HCT116 (cell line): ENCODE measurements at regions not wholly inside any gene's neighbourhood (a gene's known extent, or its start where the extent isn't known, plus 50 kb on each side); places are given as distances from the start of the nearest gene placed in this dataset.

Experiments used
- CEBPB ChIP-seq: IDR thresholded peaks from 2 replicates; pipeline ENCODE4 v1.6.1; 2012; ENCODE audit warnings: low read depth
- CTCF ChIP-seq, 3 experiments: fragments of 200-600 bp in 1 of 3; sonication (generic) in 1 of 3; IDR thresholded peaks in 2 of 3; conservative IDR thresholded peaks in 1 of 3; 2 replicates each; pipeline ENCODE4 v1.5.1; 2012 to 2017; ENCODE audit warnings: low read depth in 2 of 3, low read length in 2 of 3, antibody characterized with exemption in 1 of 3, borderline replicate concordance in 1 of 3, control low read depth in 1 of 3, mild to moderate bottlenecking in 1 of 3, mixed read lengths in 1 of 3, mixed run types in 1 of 3, moderate library complexity in 1 of 3; ENCODE audit not compliant: insufficient read depth in 1 of 3
- EZH2 ChIP-seq: fragments of 200-600 bp; sonication (generic); IDR thresholded peaks from 2 replicates; pipeline ENCODE4 v1.6.1; 2017; ENCODE audit warnings: antibody characterized with exemption, mixed run types
- EZH2phosphoT487 ChIP-seq: fragments of 200-600 bp; IDR thresholded peaks from 2 replicates; pipeline ENCODE4 v1.6.1; 2018; ENCODE audit warnings: antibody characterized with exemption, borderline replicate concordance
- FOSL1 ChIP-seq: IDR thresholded peaks from 2 replicates; pipeline ENCODE4 v1.6.1; 2012; ENCODE audit warnings: low read depth
- MAX ChIP-seq: IDR thresholded peaks from 2 replicates; pipeline ENCODE4 v1.6.1; 2012
- SP1 ChIP-seq: IDR thresholded peaks from 2 replicates; pipeline ENCODE4 v1.6.1; 2012; ENCODE audit warnings: low read depth
- YY1 ChIP-seq: IDR thresholded peaks from 2 replicates; pipeline ENCODE4 v1.6.1; 2011; ENCODE audit warnings: low read length, low read depth, moderate library complexity, mild to moderate bottlenecking; ENCODE audit not compliant: insufficient replicate concordance; ENCODE audit errors: extremely low read depth

GRCh38 chr2:19712850-19713249, 188.9 kb downstream of the TTC32 start:
- TF ChIP-seq CTCF (IDR thresholded peaks at IDR 0.05 in 2 of 3, conservative IDR thresholded peaks at IDR 0.05 in 1 of 3; ENCODE audit: borderline replicate concordance in 1 of 3, insufficient read depth in 1 of 3, low read depth in 2 of 3, low read length in 2 of 3) (no peak), SP1 (no peak), YY1 (no peak), CEBPB (no peak), EZH2phosphoT487 (no peak), FOSL1 (no peak), MAX (no peak), EZH2 (no peak)
